Endothelial cell of umbilical vein (primary cell): ENCODE measurements at regions not wholly inside any gene's neighbourhood (a gene's known extent, or its start where the extent isn't known, plus 50 kb on each side); places are given as distances from the start of the nearest gene placed in this dataset.

Source experiments
- CTCF ChIP-seq, 2 donors: IDR thresholded peaks; 1 replicate in 1 of 2; 2 replicates in 1 of 2; pipeline ENCODE4 v1.5.1; 2011; ENCODE audit warnings: low read length in 2 of 2, mild to moderate bottlenecking in 2 of 2, moderate library complexity in 2 of 2, control low read depth in 1 of 2, inconsistent platforms in 1 of 2, low read depth in 1 of 2; ENCODE audit not compliant: insufficient read depth in 1 of 2; ENCODE audit errors: extremely low read depth in 1 of 2
- EZH2 ChIP-seq: IDR thresholded peaks from 2 replicates; pipeline ENCODE4 v1.6.1; 2012; ENCODE audit warnings: borderline replicate concordance, low read depth, mild to moderate bottlenecking, moderate library complexity, low read length, inconsistent platforms; ENCODE audit not compliant: severe bottlenecking
- POLR2AphosphoS5 ChIP-seq: IDR thresholded peaks from 2 replicates; pipeline ENCODE4 v1.6.1; 2012; ENCODE audit warnings: low read depth, mild to moderate bottlenecking, control low read depth, low read length, moderate library complexity; ENCODE audit not compliant: insufficient read depth

GRCh38 chr2:147442816-147443215 is 402.0 kb upstream of the ACVR2A start:
- TF ChIP-seq POLR2AphosphoS5, result no peak
- no peak for TF ChIP-seq CTCF (IDR thresholded peaks at IDR 0.05; ENCODE audit: extremely low read depth in 1 of 2, insufficient read depth in 1 of 2, low read depth in 1 of 2, low read length in 2 of 2)
- TF ChIP-seq EZH2, result no peak
